Epithelial cell of proximal tubule (primary cell): ENCODE measurements at regions not wholly inside any gene's neighbourhood (a gene's known extent, or its start where the extent isn't known, plus 50 kb on each side); places are given as distances from the start of the nearest gene placed in this dataset.

Experiments used
- DNase-seq: peaks from one replicate; pipeline ENCODE4 v3.0.0-alpha.2; 2011; ENCODE audit warnings: low read depth
- H3K4me3 ChIP-seq: 2 replicates; pipeline ENCODE4 v1.5.1; 2011; ENCODE audit warnings: low read depth, mild to moderate bottlenecking, low read length
- CTCF ChIP-seq: conservative IDR thresholded peaks from 2 replicates; pipeline ENCODE4 v1.5.1; 2012; ENCODE audit warnings: low read depth, mild to moderate bottlenecking, low read length

DNA sequence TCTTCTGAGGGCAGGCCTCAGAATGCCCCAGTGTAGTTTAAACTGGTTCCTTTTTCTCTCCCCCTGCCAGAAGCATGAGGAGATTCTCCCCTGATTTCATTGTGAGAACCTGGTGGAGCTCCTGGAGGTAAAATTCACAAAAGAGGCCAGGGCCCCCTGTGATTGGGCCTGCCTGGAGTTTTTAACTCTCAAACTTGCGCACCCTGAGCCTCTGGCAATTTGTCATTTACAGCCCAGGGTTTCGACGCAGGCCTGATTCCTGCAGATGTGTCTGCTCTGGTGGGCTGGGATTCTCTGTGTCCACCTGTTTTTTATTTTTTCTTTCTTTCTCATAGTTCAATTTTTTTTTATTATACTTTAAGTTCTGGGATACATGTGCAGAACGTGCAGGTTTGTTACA, 157.9 kb downstream of the ASB1 start:
- no peak overlapping the region for H3K4me3 ChIP-seq
- TF ChIP-seq CTCF, result no peak
- no peak for DNase-seq

- no peak for TF ChIP-seq CTCF
- no peak overlapping the region for H3K4me3 ChIP-seq
These were observed 159.4 kb downstream of the ASB1 start for GRCh38 chr2:238585836-238586821.

GRCh38 chr2:238586931-238587775, 160.4 kb downstream of the ASB1 start:
- TF ChIP-seq CTCF, result no peak
- H3K4me3 ChIP-seq, result no peak overlapping the region
- DNase-seq, result no peak

More at GRCh38 chr2:238585836-238586821, 159.4 kb downstream of the ASB1 start:
- no peak for DNase-seq

- no peak for DNase-seq
- H3K4me3 ChIP-seq, result no peak overlapping the region
- TF ChIP-seq CTCF, result no peak
These were observed 161.3 kb downstream of the ASB1 start for GRCh38 chr2:238587776-238588660.

DNA sequence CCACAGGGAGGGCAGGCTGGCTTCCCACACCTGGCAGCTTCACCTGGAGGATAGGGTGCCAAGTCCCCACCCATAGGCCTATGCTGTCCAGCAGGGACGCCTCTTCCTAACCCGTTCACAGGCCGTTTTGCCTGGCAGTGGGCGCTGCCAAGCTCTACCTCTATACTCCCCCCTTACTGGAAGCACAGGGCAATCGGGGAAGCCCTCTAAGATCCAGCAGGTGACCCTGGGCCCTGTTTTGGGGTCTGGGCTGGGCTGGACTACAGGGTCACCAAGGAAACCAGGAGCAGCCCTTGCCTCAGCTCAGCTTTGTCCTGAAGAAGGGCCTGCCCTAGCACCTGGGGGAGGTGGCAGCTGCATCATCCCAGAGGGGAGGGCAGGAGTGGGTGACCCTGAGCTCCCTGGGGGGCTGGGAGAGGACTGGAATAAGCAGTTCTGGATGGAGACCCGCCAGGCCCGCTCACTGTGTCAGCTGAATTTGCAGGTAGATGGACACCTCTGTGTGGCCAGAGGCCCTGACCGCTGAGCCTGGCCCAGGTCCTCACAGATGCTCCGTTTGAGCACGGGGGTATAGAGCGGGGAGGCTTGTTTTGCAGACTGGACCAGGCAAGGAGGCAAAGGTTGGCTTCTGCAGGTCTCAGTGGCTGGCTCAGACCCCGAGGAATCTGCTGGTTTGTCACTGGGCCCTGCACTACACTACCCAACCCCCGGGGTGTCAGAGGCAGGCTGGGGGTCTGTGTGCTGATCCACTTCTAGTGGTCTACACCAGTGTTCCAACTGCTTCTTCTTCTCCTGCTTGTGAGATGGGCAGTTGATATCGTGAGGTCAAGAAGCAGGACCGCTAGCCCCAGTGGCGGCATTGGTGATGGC, 163.1 kb downstream of the ASB1 start:
- no peak for TF ChIP-seq CTCF
- DNase-seq, result no peak
- H3K4me3 ChIP-seq, result no peak overlapping the region
